Uterus (tissue), 2 donors: ENCODE measurements at regions not wholly inside any gene's neighbourhood (a gene's known extent, or its start where the extent isn't known, plus 50 kb on each side); places are given as distances from the start of the nearest gene placed in this dataset.

Experiments used
- CTCF ChIP-seq, 4 experiments: fragments of 200-600 bp in 2 of 4; fragments of 450-650 bp in 2 of 4; sonication (generic) in 2 of 4; IDR thresholded peaks; one replicate each; pipeline ENCODE4 v1.5.1; 2016 to 2019; ENCODE audit warnings: antibody characterized with exemption in 4 of 4, mild to moderate bottlenecking in 2 of 4, moderate library complexity in 1 of 4
- POLR2A ChIP-seq, 2 donors: fragments of 450-650 bp; IDR thresholded peaks; one replicate each; pipeline ENCODE4 v1.6.1; 2016; ENCODE audit warnings: antibody characterized with exemption in 2 of 2, mild to moderate bottlenecking in 1 of 2, moderate library complexity in 1 of 2

- no peak for TF ChIP-seq CTCF (IDR thresholded peaks at IDR 0.05)
- no peak for TF ChIP-seq POLR2A (IDR thresholded peaks at IDR 0.05)
Observed at GRCh38 chr12:116642106-116642505, 82.9 kb downstream of the MAP1LC3B2 start.
